Gastroesophageal sphincter (tissue), 3 donors: ENCODE measurements at regions not wholly inside any gene's neighbourhood (a gene's known extent, or its start where the extent isn't known, plus 50 kb on each side); places are given as distances from the start of the nearest gene placed in this dataset.

Experiments
- EP300 ChIP-seq: sonication (generic); formaldehyde crosslinking; IDR thresholded peaks from one replicate; pipeline ENCODE4 v1.6.1; 2017; ENCODE audit warnings: antibody characterized with exemption, mild to moderate bottlenecking
- POLR2A ChIP-seq, 2 donors: fragments of 450-650 bp; IDR thresholded peaks; one replicate each; pipeline ENCODE4 v1.6.1; 2017; ENCODE audit warnings: antibody characterized with exemption in 2 of 2, mild to moderate bottlenecking in 2 of 2, moderate library complexity in 1 of 2
- POLR2AphosphoS5 ChIP-seq: sonication (generic); formaldehyde crosslinking; IDR thresholded peaks from one replicate; pipeline ENCODE4 v1.6.1; 2017; ENCODE audit warnings: antibody characterized with exemption
- TF ChIP-seq, protein P1 (sequence below), 4 experiments: fragments of 200-600 bp in 2 of 4; fragments of 450-650 bp in 2 of 4; sonication (generic) in 1 of 4; IDR thresholded peaks; one replicate each; pipeline ENCODE4 v1.5.1; 2017 to 2019; ENCODE audit warnings: antibody characterized with exemption in 4 of 4, mild to moderate bottlenecking in 2 of 4, moderate library complexity in 2 of 4

DNA sequence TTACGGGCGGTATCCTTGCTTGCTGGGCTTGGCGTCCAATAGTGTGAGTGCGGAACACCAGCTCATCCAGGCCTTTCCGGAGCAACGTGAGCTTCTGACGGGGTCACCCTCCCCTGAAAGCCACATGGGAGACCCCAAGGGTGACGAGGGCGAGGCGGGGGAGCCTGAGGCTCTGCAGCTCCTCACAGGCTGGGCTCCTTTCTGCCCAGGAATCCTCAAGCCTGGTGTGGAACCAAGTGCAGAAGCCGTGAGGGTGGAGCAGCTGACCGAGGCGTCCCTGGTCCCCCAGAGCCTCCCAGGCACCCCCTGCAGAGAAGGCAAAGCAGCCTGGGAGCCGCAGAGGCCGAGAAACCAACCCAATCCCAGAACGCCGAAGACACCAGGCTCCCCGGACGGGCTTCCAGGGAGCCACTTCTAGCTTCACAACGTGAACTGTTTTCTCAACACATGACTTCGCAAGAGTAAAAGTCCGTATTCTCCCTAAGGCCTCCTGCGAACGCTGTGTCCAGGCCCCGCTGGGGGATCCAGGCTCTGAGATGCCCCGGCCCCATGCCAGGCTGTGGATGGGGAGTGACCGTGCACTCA lies 530.3 kb downstream of the BRD1 start:
- TF ChIP-seq, protein P1, sequence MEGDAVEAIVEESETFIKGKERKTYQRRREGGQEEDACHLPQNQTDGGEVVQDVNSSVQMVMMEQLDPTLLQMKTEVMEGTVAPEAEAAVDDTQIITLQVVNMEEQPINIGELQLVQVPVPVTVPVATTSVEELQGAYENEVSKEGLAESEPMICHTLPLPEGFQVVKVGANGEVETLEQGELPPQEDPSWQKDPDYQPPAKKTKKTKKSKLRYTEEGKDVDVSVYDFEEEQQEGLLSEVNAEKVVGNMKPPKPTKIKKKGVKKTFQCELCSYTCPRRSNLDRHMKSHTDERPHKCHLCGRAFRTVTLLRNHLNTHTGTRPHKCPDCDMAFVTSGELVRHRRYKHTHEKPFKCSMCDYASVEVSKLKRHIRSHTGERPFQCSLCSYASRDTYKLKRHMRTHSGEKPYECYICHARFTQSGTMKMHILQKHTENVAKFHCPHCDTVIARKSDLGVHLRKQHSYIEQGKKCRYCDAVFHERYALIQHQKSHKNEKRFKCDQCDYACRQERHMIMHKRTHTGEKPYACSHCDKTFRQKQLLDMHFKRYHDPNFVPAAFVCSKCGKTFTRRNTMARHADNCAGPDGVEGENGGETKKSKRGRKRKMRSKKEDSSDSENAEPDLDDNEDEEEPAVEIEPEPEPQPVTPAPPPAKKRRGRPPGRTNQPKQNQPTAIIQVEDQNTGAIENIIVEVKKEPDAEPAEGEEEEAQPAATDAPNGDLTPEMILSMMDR (IDR thresholded peaks at IDR 0.05) = no peak
- TF ChIP-seq POLR2AphosphoS5 (no peak), POLR2A (IDR thresholded peaks at IDR 0.05) (no peak), EP300 (no peak)
